Neural cell (in vitro differentiated cells): ENCODE measurements at regions not wholly inside any gene's neighbourhood (a gene's known extent, or its start where the extent isn't known, plus 50 kb on each side); places are given as distances from the start of the nearest gene placed in this dataset.

ENCODE experiments used
- H2AFZ ChIP-seq: fragments of 200-600, 300-800 bp; sonication (generic), shearing (Covaris generic); 2 replicates; pipeline ENCODE4 v1.6.0; 2014; ENCODE audit warnings: low read depth, mild to moderate bottlenecking, antibody characterized with exemption, low read length, moderate library complexity
- H3F3A ChIP-seq: fragments of 200-600 bp; shearing (Covaris generic); 2 replicates; pipeline ENCODE4 v1.6.1; 2016; ENCODE audit warnings: mild to moderate bottlenecking, moderate library complexity, mixed read lengths, antibody characterized with exemption, low read length; ENCODE audit not compliant: insufficient read depth, poor library complexity, severe bottlenecking
- H3K27ac ChIP-seq: fragments of 200-600, 300-800 bp; sonication (generic), shearing (Covaris generic); 2 replicates; pipeline ENCODE4 v1.5.1; 2014; ENCODE audit warnings: mild to moderate bottlenecking, low read length, moderate library complexity
- H3K27me3 ChIP-seq: fragments of 300-800, 200-600 bp; sonication (generic), shearing (Covaris generic); 2 replicates; pipeline ENCODE4 v1.6.0; 2014; ENCODE audit warnings: mild to moderate bottlenecking, low read depth, low read length, moderate library complexity; ENCODE audit not compliant: insufficient read depth
- H3K36me3 ChIP-seq: fragments of 300-800, 200-600 bp; sonication (generic), shearing (Covaris generic); 2 replicates; pipeline ENCODE4 v1.5.1; 2014; ENCODE audit warnings: mild to moderate bottlenecking, antibody characterized with exemption, low read length, moderate library complexity; ENCODE audit not compliant: insufficient read depth
- H3K4me2 ChIP-seq: fragments of 300-800, 200-600 bp; sonication (generic), shearing (Covaris generic); 2 replicates; pipeline ENCODE4 v1.6.0; 2014; ENCODE audit warnings: mild to moderate bottlenecking, low read length
- H3K4me3 ChIP-seq: fragments of 300-800, 200-600 bp; sonication (generic), shearing (Covaris generic); 2 replicates; pipeline ENCODE4 v1.5.1; 2014; ENCODE audit warnings: mild to moderate bottlenecking, low read length, moderate library complexity
- H3K79me2 ChIP-seq: fragments of 200-600 bp; shearing (Covaris generic); replicated peaks from 2 replicates; pipeline ENCODE4 v1.6.0; 2014; ENCODE audit warnings: mild to moderate bottlenecking, low read length, moderate library complexity; ENCODE audit not compliant: insufficient read depth
- H3K9ac ChIP-seq: fragments of 300-800, 200-600 bp; sonication (generic), shearing (Covaris generic); 2 replicates; pipeline ENCODE4 v1.6.1; 2016; ENCODE audit warnings: mild to moderate bottlenecking, low read length, mixed read lengths
- H3K9me2 ChIP-seq: fragments of 200-600 bp; shearing (Covaris generic); 2 replicates; pipeline ENCODE4 v1.6.1; 2016; ENCODE audit warnings: mild to moderate bottlenecking, low read length, mixed read lengths; ENCODE audit not compliant: insufficient read depth
- H3K9me3 ChIP-seq: fragments of 200-600, 300-800 bp; sonication (generic), shearing (Covaris generic); 2 replicates; pipeline ENCODE4 v1.6.1; 2016; ENCODE audit warnings: mild to moderate bottlenecking, mixed run types, low read length, moderate library complexity, mixed read lengths
- H4K20me1 ChIP-seq: fragments of 200-600 bp; shearing (Covaris generic); 2 replicates; pipeline ENCODE4 v1.6.1; 2016; ENCODE audit warnings: mild to moderate bottlenecking, mixed run types; ENCODE audit not compliant: insufficient read depth
- EP300 ChIP-seq: fragments of 450-650 bp; conservative IDR thresholded peaks from 2 replicates; pipeline ENCODE4 v1.6.1; 2014; ENCODE audit warnings: antibody characterized with exemption, mild to moderate bottlenecking, moderate library complexity; ENCODE audit not compliant: poor library complexity, severe bottlenecking
- EZH2 ChIP-seq: fragments of 200-600, 300-800 bp; shearing (Covaris generic), sonication (generic); IDR thresholded peaks from 2 replicates; pipeline ENCODE4 v1.6.1; 2014; ENCODE audit warnings: antibody characterized with exemption, low read length, borderline replicate concordance, mild to moderate bottlenecking; ENCODE audit not compliant: insufficient read depth, poor library complexity, severe bottlenecking
- MXI1 ChIP-seq: fragments of 450-650 bp; conservative IDR thresholded peaks from 2 replicates; pipeline ENCODE4 v1.6.1; 2014; ENCODE audit warnings: antibody characterized with exemption, mild to moderate bottlenecking; ENCODE audit not compliant: poor library complexity, severe bottlenecking
- POLR2AphosphoS5 ChIP-seq: IDR thresholded peaks from 2 replicates; pipeline ENCODE4 v1.6.1; 2012
- RAD21 ChIP-seq: fragments of 450-650 bp; conservative IDR thresholded peaks from 2 replicates; pipeline ENCODE4 v1.6.1; 2014; ENCODE audit warnings: antibody characterized with exemption, mild to moderate bottlenecking, moderate library complexity
- SMC3 ChIP-seq: fragments of 450-650 bp; conservative IDR thresholded peaks from 2 replicates; pipeline ENCODE4 v1.6.1; 2014; ENCODE audit warnings: antibody characterized with exemption, mild to moderate bottlenecking, moderate library complexity; ENCODE audit not compliant: poor library complexity
- TAF1 ChIP-seq: IDR thresholded peaks from 2 replicates; pipeline ENCODE4 v1.6.1; 2012; ENCODE audit warnings: low read depth
- TF ChIP-seq, protein P1 (sequence below): fragments of 450-650 bp; IDR thresholded peaks from 2 replicates; pipeline ENCODE4 v1.5.1; 2014; ENCODE audit warnings: antibody characterized with exemption, mild to moderate bottlenecking, moderate library complexity; ENCODE audit not compliant: poor library complexity, severe bottlenecking
- TF ChIP-seq, protein P2 (sequence below): IDR thresholded peaks from 2 replicates; pipeline ENCODE4 v1.6.1; 2012; ENCODE audit warnings: borderline replicate concordance

DNA sequence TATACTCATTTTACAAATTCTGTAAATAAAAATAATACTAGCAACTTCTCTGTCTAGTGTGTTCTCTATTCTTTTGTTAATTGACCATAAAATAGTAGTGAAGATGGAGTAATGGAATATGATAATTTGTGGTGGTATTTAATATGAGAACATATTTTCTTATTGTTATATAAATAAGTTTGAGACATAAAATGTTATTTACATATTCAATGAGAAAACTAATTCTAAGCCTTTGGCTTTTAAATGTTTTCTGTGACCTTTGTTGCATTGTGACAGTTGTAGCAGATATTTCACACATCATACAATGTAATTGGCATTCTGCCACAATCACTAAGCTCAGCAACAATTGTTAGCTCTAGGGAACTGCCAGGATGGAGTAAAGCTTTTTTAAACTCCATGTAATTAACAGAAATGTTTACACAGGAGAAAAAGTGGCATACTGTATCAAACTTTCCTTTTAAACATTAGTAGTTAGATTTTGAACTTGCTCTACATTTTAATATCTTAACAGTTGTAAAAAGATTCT, 562.1 kb upstream of the PCDH9 start:
- Histone ChIP-seq H3K4me3 (no peak overlapping the region), H4K20me1 (no peaks in the 10 kb centered on the region), H3K9ac (no peak overlapping the region), H3F3A (no peaks in the 10 kb centered on the region), H3K9me2 (no peaks in the 10 kb centered on the region), H3K9me3 (no peaks in the 10 kb centered on the region), H3K27ac (no peak overlapping the region), H2AFZ (no peak overlapping the region), H3K79me2 (no peaks in the 10 kb centered on the region), H3K4me2 (no peak overlapping the region), H3K27me3 (no peaks in the 10 kb centered on the region), H3K36me3 (no peaks in the 10 kb centered on the region)
- TF ChIP-seq EP300 (peak; percentile 12), TAF1 (no peak), EZH2 (no peak)
- TF ChIP-seq, protein P1, sequence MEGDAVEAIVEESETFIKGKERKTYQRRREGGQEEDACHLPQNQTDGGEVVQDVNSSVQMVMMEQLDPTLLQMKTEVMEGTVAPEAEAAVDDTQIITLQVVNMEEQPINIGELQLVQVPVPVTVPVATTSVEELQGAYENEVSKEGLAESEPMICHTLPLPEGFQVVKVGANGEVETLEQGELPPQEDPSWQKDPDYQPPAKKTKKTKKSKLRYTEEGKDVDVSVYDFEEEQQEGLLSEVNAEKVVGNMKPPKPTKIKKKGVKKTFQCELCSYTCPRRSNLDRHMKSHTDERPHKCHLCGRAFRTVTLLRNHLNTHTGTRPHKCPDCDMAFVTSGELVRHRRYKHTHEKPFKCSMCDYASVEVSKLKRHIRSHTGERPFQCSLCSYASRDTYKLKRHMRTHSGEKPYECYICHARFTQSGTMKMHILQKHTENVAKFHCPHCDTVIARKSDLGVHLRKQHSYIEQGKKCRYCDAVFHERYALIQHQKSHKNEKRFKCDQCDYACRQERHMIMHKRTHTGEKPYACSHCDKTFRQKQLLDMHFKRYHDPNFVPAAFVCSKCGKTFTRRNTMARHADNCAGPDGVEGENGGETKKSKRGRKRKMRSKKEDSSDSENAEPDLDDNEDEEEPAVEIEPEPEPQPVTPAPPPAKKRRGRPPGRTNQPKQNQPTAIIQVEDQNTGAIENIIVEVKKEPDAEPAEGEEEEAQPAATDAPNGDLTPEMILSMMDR = no peak

DNA sequence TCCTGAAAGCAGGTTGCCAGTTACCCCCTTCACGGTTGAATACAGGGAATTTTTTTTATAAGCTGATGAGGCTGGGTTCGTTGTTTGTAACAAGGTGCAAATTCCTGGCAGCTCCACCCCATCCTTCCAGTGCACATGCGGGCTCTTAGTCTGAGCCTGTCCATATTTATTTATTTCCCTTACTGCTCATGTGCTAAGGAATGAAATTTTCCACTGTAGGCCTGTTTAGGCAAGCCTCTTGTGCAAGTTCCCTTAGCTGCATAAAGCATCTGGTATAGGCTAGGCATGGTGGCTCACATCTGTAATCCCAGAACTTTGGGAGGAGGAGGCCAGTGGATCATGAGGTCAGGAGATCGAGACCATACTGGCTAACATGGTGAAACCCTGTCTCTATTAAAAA, 560.9 kb upstream of the PCDH9 start:
- no peaks in the 10 kb centered on the region for H3K9me3 ChIP-seq
- no peaks in the 10 kb centered on the region for H3K79me2 ChIP-seq
- H3K9me2 ChIP-seq = no peaks in the 10 kb centered on the region

More for the DNA sequence above, 560.9 kb upstream of the PCDH9 start:
- Histone ChIP-seq H3K4me2 (no peak overlapping the region), H4K20me1 (no peaks in the 10 kb centered on the region), H3K27me3 (no peaks in the 10 kb centered on the region), H2AFZ (no peak overlapping the region), H3K9ac (no peak overlapping the region), H3K27ac (no peak overlapping the region), H3K4me3 (no peak overlapping the region), H3K36me3 (no peaks in the 10 kb centered on the region), H3F3A (no peaks in the 10 kb centered on the region)
- TF ChIP-seq TAF1 = no peak
- TF ChIP-seq EP300 = no peak
- TF ChIP-seq MXI1 = no peak
- TF ChIP-seq, protein P1 = no peak
- no peak for TF ChIP-seq SMC3
- no peak for TF ChIP-seq POLR2AphosphoS5
- no peak for TF ChIP-seq EZH2
- TF ChIP-seq, protein P2, sequence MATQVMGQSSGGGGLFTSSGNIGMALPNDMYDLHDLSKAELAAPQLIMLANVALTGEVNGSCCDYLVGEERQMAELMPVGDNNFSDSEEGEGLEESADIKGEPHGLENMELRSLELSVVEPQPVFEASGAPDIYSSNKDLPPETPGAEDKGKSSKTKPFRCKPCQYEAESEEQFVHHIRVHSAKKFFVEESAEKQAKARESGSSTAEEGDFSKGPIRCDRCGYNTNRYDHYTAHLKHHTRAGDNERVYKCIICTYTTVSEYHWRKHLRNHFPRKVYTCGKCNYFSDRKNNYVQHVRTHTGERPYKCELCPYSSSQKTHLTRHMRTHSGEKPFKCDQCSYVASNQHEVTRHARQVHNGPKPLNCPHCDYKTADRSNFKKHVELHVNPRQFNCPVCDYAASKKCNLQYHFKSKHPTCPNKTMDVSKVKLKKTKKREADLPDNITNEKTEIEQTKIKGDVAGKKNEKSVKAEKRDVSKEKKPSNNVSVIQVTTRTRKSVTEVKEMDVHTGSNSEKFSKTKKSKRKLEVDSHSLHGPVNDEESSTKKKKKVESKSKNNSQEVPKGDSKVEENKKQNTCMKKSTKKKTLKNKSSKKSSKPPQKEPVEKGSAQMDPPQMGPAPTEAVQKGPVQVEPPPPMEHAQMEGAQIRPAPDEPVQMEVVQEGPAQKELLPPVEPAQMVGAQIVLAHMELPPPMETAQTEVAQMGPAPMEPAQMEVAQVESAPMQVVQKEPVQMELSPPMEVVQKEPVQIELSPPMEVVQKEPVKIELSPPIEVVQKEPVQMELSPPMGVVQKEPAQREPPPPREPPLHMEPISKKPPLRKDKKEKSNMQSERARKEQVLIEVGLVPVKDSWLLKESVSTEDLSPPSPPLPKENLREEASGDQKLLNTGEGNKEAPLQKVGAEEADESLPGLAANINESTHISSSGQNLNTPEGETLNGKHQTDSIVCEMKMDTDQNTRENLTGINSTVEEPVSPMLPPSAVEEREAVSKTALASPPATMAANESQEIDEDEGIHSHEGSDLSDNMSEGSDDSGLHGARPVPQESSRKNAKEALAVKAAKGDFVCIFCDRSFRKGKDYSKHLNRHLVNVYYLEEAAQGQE = no peak
- no peak for TF ChIP-seq RAD21
